ENCODE measurements at regions not wholly inside any gene's neighbourhood (a gene's known extent, or its start where the extent isn't known, plus 50 kb on each side); places are given as distances from the start of the nearest gene placed in this dataset.
"Not testable (repeated sequence)": the region's sequence is repeated elsewhere in the genome, so short reads cannot be mapped to it uniquely, and the experiment has no call there.

GRCh38 chr18:65206551-65207260, 544.1 kb upstream of the CDH7 start:
- no peaks in the 10 kb centered on the region for H3K9me3 ChIP-seq (replicated peaks in 1 of 3)
- no peaks in the 10 kb centered on the region for H3K36me3 ChIP-seq (replicated peaks in 1 of 2)
- DNase-seq = no peak
- no peak overlapping the region for H3K27ac ChIP-seq
- H3K4me3 ChIP-seq = no peak overlapping the region
- intact Hi-C loops (cut with DNase I) = no loop called here
- TF ChIP-seq, protein P1, sequence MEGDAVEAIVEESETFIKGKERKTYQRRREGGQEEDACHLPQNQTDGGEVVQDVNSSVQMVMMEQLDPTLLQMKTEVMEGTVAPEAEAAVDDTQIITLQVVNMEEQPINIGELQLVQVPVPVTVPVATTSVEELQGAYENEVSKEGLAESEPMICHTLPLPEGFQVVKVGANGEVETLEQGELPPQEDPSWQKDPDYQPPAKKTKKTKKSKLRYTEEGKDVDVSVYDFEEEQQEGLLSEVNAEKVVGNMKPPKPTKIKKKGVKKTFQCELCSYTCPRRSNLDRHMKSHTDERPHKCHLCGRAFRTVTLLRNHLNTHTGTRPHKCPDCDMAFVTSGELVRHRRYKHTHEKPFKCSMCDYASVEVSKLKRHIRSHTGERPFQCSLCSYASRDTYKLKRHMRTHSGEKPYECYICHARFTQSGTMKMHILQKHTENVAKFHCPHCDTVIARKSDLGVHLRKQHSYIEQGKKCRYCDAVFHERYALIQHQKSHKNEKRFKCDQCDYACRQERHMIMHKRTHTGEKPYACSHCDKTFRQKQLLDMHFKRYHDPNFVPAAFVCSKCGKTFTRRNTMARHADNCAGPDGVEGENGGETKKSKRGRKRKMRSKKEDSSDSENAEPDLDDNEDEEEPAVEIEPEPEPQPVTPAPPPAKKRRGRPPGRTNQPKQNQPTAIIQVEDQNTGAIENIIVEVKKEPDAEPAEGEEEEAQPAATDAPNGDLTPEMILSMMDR (IDR thresholded peaks at IDR 0.05) = no peak
- TF ChIP-seq POLR2A (IDR thresholded peaks at IDR 0.05) = no peak
- WGBS, 4 donors = 89 to 91% (median 91%) methylated on average over 21 to 24 of the region's 24 CpGs
- H3K4me1 ChIP-seq (replicated peaks in 1 of 2) = no peaks in the 10 kb centered on the region
- H3K27me3 ChIP-seq = no peaks in the 10 kb centered on the region

GRCh38 chr18:65202091-65202490, 548.7 kb upstream of the CDH7 start:
- Histone ChIP-seq H3K27ac (no peak overlapping the region), H3K27me3 (no peaks in the 10 kb centered on the region), H3K9me3 (replicated peaks in 1 of 3) (no peaks in the 10 kb centered on the region), H3K36me3 (replicated peaks in 1 of 2) (no peaks in the 10 kb centered on the region), H3K4me3 (no peak overlapping the region), H3K4me1 (replicated peaks in 1 of 2) (no peaks in the 10 kb centered on the region)
- TF ChIP-seq, protein P1 (IDR thresholded peaks at IDR 0.05) = no peak
- DNase-seq = no peak
- WGBS, 4 donors = 90 to 98% (median 93%) methylated on average over 4 of the region's 4 CpGs
- intact Hi-C loops (cut with DNase I) = no loop called here

GRCh38 chr18:65175681-65176080, 575.1 kb upstream of the CDH7 start:
- H3K27me3 ChIP-seq = no peaks in the 10 kb centered on the region
- H3K4me3 ChIP-seq = no peak overlapping the region
- TF ChIP-seq, protein P1 (IDR thresholded peaks at IDR 0.05) = no peak
- no peak for TF ChIP-seq POLR2A (IDR thresholded peaks at IDR 0.05)
- WGBS, 4 donors = 88 to 92% (median 90%) methylated on average over 2 of the region's 2 CpGs
- H3K36me3 ChIP-seq (replicated peaks in 1 of 2) = no peaks in the 10 kb centered on the region
- H3K4me1 ChIP-seq (replicated peaks in 1 of 2) = no peaks in the 10 kb centered on the region
- H3K27ac ChIP-seq = no peak overlapping the region
- intact Hi-C loops (cut with DNase I) = no loop called here
- H3K9me3 ChIP-seq (replicated peaks in 1 of 3) = no peaks in the 10 kb centered on the region
- DNase-seq = no peak

DNA sequence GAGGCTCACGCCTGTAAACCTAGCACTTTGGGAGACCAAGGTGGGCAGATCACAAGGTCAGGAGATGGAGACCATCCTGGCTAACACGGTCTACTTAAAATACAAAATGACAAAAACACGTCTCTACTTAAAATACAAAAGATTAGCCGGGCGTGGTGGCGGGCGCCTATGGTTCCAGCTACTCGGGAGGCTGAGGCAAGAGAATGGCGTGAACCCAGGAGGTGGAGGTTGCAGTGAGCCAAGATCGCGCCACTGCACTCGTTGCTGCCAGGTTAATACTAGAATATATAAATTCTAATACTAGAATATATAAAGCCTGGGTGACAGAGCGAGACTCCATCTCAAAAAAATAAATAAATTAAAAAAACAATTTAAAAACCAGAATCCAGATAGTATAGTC, 588.7 kb upstream of the CDH7 start:
- H3K27ac ChIP-seq; H3K4me3 ChIP-seq; DNase-seq; H3K36me3 ChIP-seq (replicated peaks in 1 of 2); H3K9me3 ChIP-seq (replicated peaks in 1 of 3); H3K4me1 ChIP-seq (replicated peaks in 1 of 2); H3K27me3 ChIP-seq; intact Hi-C loops (cut with DNase I): not testable (repeated sequence)
- 88 to 95% (median 93%) methylated on average over 13 of the region's 13 CpGs for WGBS, 4 donors

DNA sequence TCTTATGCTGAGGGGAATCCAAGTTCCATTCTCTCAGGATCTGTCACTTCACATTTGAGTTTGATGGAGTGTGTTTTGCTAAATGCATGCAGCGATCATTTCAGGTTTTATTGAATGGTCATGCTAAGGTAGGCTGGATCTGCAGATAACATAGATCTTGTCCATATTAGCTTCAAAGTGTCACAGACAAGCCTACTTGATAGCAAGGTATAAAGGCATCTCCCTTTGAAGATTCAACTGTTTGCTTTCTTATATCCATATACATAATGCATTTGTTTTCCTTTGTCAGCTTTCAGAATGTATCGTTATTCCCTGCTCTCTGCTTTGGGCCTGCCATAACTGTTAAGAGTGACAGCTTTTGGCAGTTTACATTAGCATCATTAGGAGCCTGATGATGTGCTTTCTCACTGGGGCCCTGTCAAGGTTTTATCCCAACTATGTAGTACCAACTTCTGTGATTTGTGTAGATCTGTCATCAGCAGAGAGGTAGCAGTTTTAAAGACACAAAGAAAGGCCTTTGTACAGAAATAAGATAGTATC, 604.3 kb upstream of the CDH7 start:
- H3K4me3 ChIP-seq = no peak overlapping the region
- H3K27me3 ChIP-seq = no peaks in the 10 kb centered on the region
- intact Hi-C loops (cut with DNase I) = no loop called here
- no peak overlapping the region for H3K27ac ChIP-seq
- H3K9me3 ChIP-seq (replicated peaks in 1 of 3) = no peaks in the 10 kb centered on the region
- TF ChIP-seq POLR2A (IDR thresholded peaks at IDR 0.05) = no peak
- TF ChIP-seq, protein P1 (IDR thresholded peaks at IDR 0.05) = no peak
- H3K36me3 ChIP-seq (replicated peaks in 1 of 2) = no peaks in the 10 kb centered on the region
- H3K4me1 ChIP-seq (replicated peaks in 1 of 2) = no peaks in the 10 kb centered on the region
- DNase-seq = no peak
- WGBS, 4 donors = 80 to 87% (median 84%) methylated on average over 2 of the region's 2 CpGs

Data from adrenal gland (tissue), 9 donors.